H1 (cell line): ENCODE measurements at regions not wholly inside any gene's neighbourhood (a gene's known extent, or its start where the extent isn't known, plus 50 kb on each side); places are given as distances from the start of the nearest gene placed in this dataset.

ENCODE experiments used
- BCL11A ChIP-seq, 2 experiments: IDR thresholded peaks; one replicate each; pipeline ENCODE4 v1.6.1; 2011; ENCODE audit warnings: low read depth in 2 of 2, low read length in 2 of 2, mild to moderate bottlenecking in 2 of 2
- BRCA1 ChIP-seq: IDR thresholded peaks from 2 replicates; pipeline ENCODE4 v1.6.1; 2012; ENCODE audit warnings: low read depth, low read length, improper control_type of control experiment
- GABPA ChIP-seq: IDR thresholded peaks from 2 replicates; pipeline ENCODE4 v1.6.1; 2011; ENCODE audit warnings: mild to moderate bottlenecking, low read length, moderate library complexity, borderline replicate concordance; ENCODE audit not compliant: insufficient read depth
- JUND ChIP-seq: IDR thresholded peaks from 2 replicates; pipeline ENCODE4 v1.6.1; 2011; ENCODE audit warnings: mild to moderate bottlenecking, improper control_type of control experiment, low read length
- POLR2A ChIP-seq, 2 experiments: IDR thresholded peaks; 1 replicate in 1 of 2; 2 replicates in 1 of 2; pipeline ENCODE4 v1.6.1; 2011; ENCODE audit warnings: low read depth in 2 of 2, low read length in 2 of 2, mild to moderate bottlenecking in 2 of 2; ENCODE audit errors: control extremely low read depth in 1 of 2
- POLR2AphosphoS5 ChIP-seq: IDR thresholded peaks from 2 replicates; pipeline ENCODE4 v1.6.1; 2011; ENCODE audit warnings: low read depth, low read length
- SUZ12 ChIP-seq: fragments of 200-600 bp; sonication (generic); IDR thresholded peaks from 2 replicates; pipeline ENCODE4 v1.6.1; 2012; ENCODE audit warnings: mild to moderate bottlenecking, inconsistent platforms, low read length, moderate library complexity, mixed read lengths

DNA sequence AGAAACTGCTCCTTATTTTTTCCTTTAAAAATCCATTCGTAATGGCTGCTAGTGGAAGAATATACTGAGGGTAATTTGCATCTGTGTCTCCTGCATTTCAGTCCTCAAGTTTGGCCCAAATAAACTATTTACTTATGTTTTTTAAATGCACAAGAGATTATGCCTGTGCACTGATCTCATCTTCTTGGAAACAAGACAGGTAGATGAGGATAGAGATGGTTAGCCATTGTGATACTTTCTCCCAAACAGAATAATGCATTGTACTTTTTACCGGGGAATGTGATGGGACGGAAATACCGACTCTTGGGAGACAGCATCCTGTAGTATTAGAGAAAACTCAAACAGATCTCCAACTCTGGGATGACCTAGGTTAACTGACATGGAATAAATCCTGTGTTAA, 72.5 kb upstream of the DAB2 start (continued):
- TF ChIP-seq POLR2AphosphoS5 = no peak
- TF ChIP-seq JUND = no peak
- TF ChIP-seq GABPA = no peak
- TF ChIP-seq POLR2A (IDR thresholded peaks at IDR 0.05; ENCODE audit: control extremely low read depth in 1 of 2, low read depth in 2 of 2, low read length in 2 of 2) = no peak
- TF ChIP-seq BCL11A (IDR thresholded peaks at IDR 0.05; ENCODE audit: low read depth in 2 of 2, low read length in 2 of 2) = no peak
- TF ChIP-seq SUZ12 = no peak
- TF ChIP-seq BRCA1 = no peak
- TF ChIP-seq, all 59 proteins: peak for 0
